ENCODE measurements at regions not wholly inside any gene's neighbourhood (a gene's known extent, or its start where the extent isn't known, plus 50 kb on each side); places are given as distances from the start of the nearest gene placed in this dataset.
"Not testable (repeated sequence)": the region's sequence is repeated elsewhere in the genome, so short reads cannot be mapped to it uniquely, and the experiment has no call there.

- DNase-seq = no peak
Observed at GRCh38 chr1:5682626-5683225, 309.5 kb downstream of the NPHP4 start.

- DNase-seq = no peak
Observed at GRCh38 chr1:5681654-5682053, 310.6 kb downstream of the NPHP4 start.

- no peak for DNase-seq
Observed at GRCh38 chr1:5680600-5680999, 311.6 kb downstream of the NPHP4 start.

GRCh38 chr1:5678759-5679158 is 313.5 kb downstream of the NPHP4 start:
- no peak for DNase-seq

- not testable (repeated sequence) for DNase-seq
Observed at GRCh38 chr1:5672355-5672754, 319.9 kb downstream of the NPHP4 start.

- DNase-seq = no peak
Observed at GRCh38 chr1:5670590-5671350, 321.5 kb downstream of the NPHP4 start.

GRCh38 chr1:5667513-5668325 is 324.5 kb downstream of the NPHP4 start:
- DNase-seq = no peak

- no peak for DNase-seq
Observed at GRCh38 chr1:5664906-5665875, 327.0 kb downstream of the NPHP4 start.

- no peak for DNase-seq
Observed at GRCh38 chr1:5664081-5664768, 328.0 kb downstream of the NPHP4 start.

- DNase-seq = no peak
Observed at GRCh38 chr1:5662744-5663126, 329.5 kb downstream of the NPHP4 start.

- no peak for DNase-seq
Observed at GRCh38 chr1:5662086-5662743, 330.0 kb downstream of the NPHP4 start.

- no peak for DNase-seq
Observed at GRCh38 chr1:5661196-5662085, 330.8 kb downstream of the NPHP4 start.

GRCh38 chr1:5660141-5660935 is 331.9 kb downstream of the NPHP4 start:
- DNase-seq = no peak

- no peak for DNase-seq
Observed at GRCh38 chr1:5659606-5660005, 332.6 kb downstream of the NPHP4 start.

- DNase-seq = no peak
Observed at GRCh38 chr1:5658340-5659316, 333.6 kb downstream of the NPHP4 start.

GRCh38 chr1:5651964-5652821 is 340.0 kb downstream of the NPHP4 start:
- no peak for DNase-seq

GRCh38 chr1:5651473-5651872 is 340.8 kb downstream of the NPHP4 start:
- no peak for DNase-seq
